Right cardiac atrium (tissue), 5 donors: ENCODE measurements at regions not wholly inside any gene's neighbourhood (a gene's known extent, or its start where the extent isn't known, plus 50 kb on each side); places are given as distances from the start of the nearest gene placed in this dataset.
"Not testable (repeated sequence)": the region's sequence is repeated elsewhere in the genome, so short reads cannot be mapped to it uniquely, and the experiment has no call there.

ENCODE experiments used
- ATAC-seq, 2 donors: fragments of 200-7000 bp; cut with Tn5 transposase; one replicate each; pipeline versions ENCODE4 v1.8.0 to v1.9.1; 2020; ENCODE audit warnings: moderate library complexity in 2 of 2, mild to moderate bottlenecking in 1 of 2
- DNase-seq, 3 donors: peaks; one replicate each; pipeline ENCODE4 v3.0.0-alpha.2; 2020
- H3K27ac ChIP-seq: one replicate; pipeline ENCODE4 v1.5.1; 2013; ENCODE audit warnings: mild to moderate bottlenecking, low read length, control low read depth, moderate library complexity
- H3K27me3 ChIP-seq: one replicate; pipeline ENCODE4 v1.6.1; 2013; ENCODE audit not compliant: control insufficient read depth, insufficient read depth
- H3K4me1 ChIP-seq: one replicate; pipeline ENCODE4 v1.6.1; 2013; ENCODE audit warnings: low read length; ENCODE audit not compliant: control insufficient read depth, insufficient read depth
- H3K4me3 ChIP-seq: one replicate; pipeline ENCODE4 v1.5.1; 2013; ENCODE audit warnings: low read length, control low read depth
- H3K9me3 ChIP-seq: one replicate; pipeline ENCODE4 v1.6.1; 2013; ENCODE audit warnings: low read length; ENCODE audit not compliant: control insufficient read depth
- WGBS: extraction: QIAGEN DNeasy Blood & Tissue Kit; methylation state at CpG from one replicate; pipeline ENCODE4 v1.1.7; 2013; 5-methylcytosine and 5-hydroxymethylcytosine counted together
- intact Hi-C, 4 donors: fragments of 100-400 bp; cut with DNase I; formaldehyde crosslinking; loops; one replicate each; pipeline versions ENCODE4 v1.11.0 to v1.14.0; 2022 to 2023
- donor health status: healthy with polysubstance abuse.
- donor health status: DM: no; HTN: yes; CAD: no.
- donor health status: DM: no; HTN: no; CAD: no.
- donor health status: DM: no; HTN: yes; CAD: no; lungs with severe emphysema.
- donor health status: DM: yes; HTN: yes; CAD: no.

DNA sequence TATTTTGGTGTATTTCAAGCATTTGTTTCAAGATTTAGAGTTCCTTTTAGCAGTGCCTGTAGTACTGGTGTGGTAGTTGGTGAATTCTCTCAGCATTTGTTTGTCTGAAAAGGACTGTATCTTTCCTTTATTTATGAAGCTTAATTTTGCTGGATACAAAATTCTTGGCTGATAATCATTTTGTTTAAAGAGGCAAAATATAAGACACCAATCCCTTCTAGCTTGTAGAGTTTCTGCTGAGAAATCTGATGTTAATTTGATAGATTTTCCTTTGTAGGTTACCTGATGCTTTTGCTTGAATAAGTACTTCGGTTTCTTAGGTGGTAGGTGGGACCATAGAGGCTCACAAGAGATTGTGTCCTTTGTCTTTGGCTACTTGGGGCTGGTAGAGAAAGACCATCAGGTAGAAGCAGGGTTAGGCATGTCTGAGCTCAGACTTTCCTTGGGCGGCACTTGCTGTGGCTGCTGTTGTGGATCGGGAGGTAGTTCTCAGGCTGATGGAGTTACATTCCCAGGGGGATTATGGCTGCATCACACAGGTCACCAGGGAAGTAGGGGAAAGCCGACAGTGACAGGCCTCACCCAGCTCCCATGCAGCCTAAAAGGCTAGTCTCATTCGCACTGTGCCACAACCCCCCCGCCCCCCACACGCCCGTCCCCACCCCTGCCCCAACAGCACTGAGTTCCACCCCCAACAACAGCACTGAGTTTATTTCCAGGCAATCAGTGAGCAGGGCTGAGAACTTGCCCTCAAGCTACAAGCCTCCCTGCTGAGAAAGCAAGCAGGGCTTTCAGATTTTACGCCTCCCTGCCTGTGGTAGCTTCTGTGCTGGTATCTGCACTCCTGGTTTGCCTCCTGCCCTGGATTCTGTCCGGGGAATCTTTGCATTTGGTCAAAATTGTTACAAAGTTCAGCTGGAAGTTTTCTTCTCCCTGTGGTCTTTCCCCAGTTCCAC, 127.1 kb upstream of the GLRA1 start:
- no peaks in the 10 kb centered on the region for H3K27me3 ChIP-seq
- no peak overlapping the region for H3K27ac ChIP-seq
- 32% methylated on average over 10 of the region's 10 CpGs for WGBS
- ATAC-seq, result no peak
- DNase-seq, result no peak
- H3K4me1 ChIP-seq, result no peaks in the 10 kb centered on the region
- no peaks in the 10 kb centered on the region for H3K9me3 ChIP-seq
- H3K4me3 ChIP-seq, result no peak overlapping the region
- intact Hi-C loops, result no loop called here

DNA sequence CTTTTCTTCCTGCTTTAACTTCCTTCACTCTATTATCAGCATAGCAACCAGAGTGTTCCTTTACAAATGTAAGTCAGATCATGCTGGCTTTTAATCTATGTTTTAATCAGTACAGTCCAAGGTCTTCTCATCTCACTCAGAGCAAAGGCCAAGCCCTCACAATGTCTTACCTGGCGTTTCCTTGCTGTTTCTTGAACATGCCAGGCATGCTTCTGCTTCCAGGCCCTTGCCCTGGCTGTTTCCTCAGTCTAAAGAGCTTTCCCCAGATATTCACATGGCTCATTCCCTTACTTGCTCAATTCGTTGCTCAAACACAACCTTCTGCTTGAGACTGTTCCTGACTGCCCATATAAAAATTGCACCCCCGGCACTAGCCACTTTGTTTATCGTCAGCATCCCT, 121.7 kb upstream of the GLRA1 start:
- no peaks in the 10 kb centered on the region for H3K9me3 ChIP-seq
- 53% methylated on average over 4 of the region's 4 CpGs for WGBS
- intact Hi-C loops, result no loop called here
- H3K4me1 ChIP-seq, result no peaks in the 10 kb centered on the region
- no peak for ATAC-seq
- H3K27me3 ChIP-seq, result no peaks in the 10 kb centered on the region
- no peak for DNase-seq
- no peak overlapping the region for H3K4me3 ChIP-seq
- no peak overlapping the region for H3K27ac ChIP-seq

DNA sequence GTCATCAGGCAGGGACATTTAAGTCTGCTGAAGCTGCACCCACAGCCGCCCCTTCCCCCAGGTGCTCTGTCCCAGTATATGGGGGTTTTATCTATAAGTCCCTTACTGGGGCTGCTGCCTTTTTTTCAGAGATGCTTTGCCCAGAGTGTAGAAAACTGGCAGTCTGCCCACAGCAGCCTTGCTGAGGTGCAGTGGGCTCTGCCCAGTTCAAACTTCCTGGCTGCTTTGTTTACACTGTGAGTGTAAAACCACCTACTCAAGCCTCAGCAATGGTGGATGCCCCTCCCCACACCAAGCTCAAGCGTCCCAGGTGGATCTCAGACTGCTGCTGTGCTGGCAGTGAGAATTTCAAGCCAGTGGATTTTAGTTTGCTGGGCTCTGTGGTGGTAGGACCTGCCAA, 114.2 kb upstream of the GLRA1 start:
- H3K27me3 ChIP-seq, H3K4me1 ChIP-seq, intact Hi-C loops, H3K9me3 ChIP-seq, H3K27ac ChIP-seq, H3K4me3 ChIP-seq, DNase-seq, ATAC-seq: not testable (repeated sequence)
- WGBS, result 66% methylated on average over 2 of the region's 2 CpGs

GRCh38 chr5:152026328-152027024, 101.8 kb upstream of the GLRA1 start:
- H3K27me3 ChIP-seq, result not testable (repeated sequence)

DNA sequence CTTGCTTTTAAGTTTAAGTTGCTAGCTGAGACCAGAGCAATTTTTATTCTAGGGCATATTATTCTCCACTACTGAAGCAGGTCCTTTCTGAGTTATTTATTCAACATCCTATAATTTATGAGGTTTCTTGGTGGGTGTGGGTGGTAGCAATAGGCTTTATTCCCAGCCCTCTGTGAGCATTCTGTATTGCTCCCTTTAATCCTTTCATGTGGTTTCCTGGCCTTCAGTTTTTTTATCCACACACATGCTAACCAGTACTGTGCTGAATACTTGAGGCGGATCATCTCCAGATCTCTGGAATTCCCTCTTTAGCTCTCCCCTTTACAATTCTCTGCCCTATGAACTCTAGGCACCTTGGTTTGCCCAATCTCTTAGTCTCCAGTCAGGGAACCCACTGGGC, 91.8 kb upstream of the GLRA1 start:
- intact Hi-C loops, result no loop called here
- Histone ChIP-seq H3K27ac (no peak overlapping the region), H3K4me1 (no peaks in the 10 kb centered on the region), H3K9me3 (no peaks in the 10 kb centered on the region), H3K4me3 (no peak overlapping the region), H3K27me3 (no peaks in the 10 kb centered on the region)
- DNase-seq (no peak), ATAC-seq (no peak)
- 83% methylated on average over 1 of the region's 1 CpG for WGBS

More at GRCh38 chr5:152026328-152027024, 101.8 kb upstream of the GLRA1 start:
- DNase-seq, ATAC-seq, H3K4me1 ChIP-seq, intact Hi-C loops, H3K4me3 ChIP-seq, H3K9me3 ChIP-seq, H3K27ac ChIP-seq: not testable (repeated sequence)
- 58% methylated on average over 9 of the region's 9 CpGs for WGBS

- Histone ChIP-seq H3K4me3 (no peak overlapping the region), H3K4me1 (no peaks in the 10 kb centered on the region), H3K27me3 (no peaks in the 10 kb centered on the region), H3K27ac (no peak overlapping the region), H3K9me3 (no peaks in the 10 kb centered on the region)
- WGBS, result 20% methylated on average over 3 of the region's 3 CpGs
- DNase-seq, result no peak
- intact Hi-C loops, result no loop called here
- no peak for ATAC-seq
Observed at GRCh38 chr5:152007653-152008335, 83.1 kb upstream of the GLRA1 start.

DNA sequence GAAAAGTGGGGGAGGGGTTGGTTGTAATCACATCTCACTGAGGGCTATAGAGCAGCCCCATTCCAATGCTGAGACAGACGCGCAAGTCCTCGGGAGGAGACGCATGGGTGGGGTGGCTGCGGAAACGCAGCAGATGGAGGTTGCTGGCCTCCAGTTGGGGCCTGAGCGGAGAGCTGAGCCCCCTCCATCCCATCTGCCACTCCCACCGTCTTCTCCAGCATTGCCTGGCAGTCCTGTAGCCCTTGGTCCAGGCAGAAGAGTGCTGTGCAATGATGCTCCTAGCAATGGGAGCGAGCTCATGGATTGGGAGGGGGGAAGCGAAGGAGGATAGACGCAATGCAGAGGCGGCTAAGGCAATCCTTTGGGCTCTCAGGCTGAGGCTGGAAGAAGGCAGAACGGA, 79.4 kb upstream of the GLRA1 start:
- Histone ChIP-seq H3K27me3 (no peaks in the 10 kb centered on the region), H3K27ac (no peak overlapping the region), H3K9me3 (no peaks in the 10 kb centered on the region), H3K4me1 (no peaks in the 10 kb centered on the region), H3K4me3 (no peak overlapping the region)
- peak in 1 of 3 donors; percentile 28 for DNase-seq
- WGBS, result 88% methylated on average over 13 of the region's 13 CpGs
- ATAC-seq, result no peak
- intact Hi-C loops, result no loop called here
